Thyroid gland (tissue), 4 donors: ENCODE measurements at regions not wholly inside any gene's neighbourhood (a gene's known extent, or its start where the extent isn't known, plus 50 kb on each side); places are given as distances from the start of the nearest gene placed in this dataset.

ENCODE experiments used
- POLR2A ChIP-seq, 2 donors: fragments of 450-650 bp; IDR thresholded peaks; one replicate each; pipeline ENCODE4 v1.6.1; 2017; ENCODE audit warnings: antibody characterized with exemption in 2 of 2, mild to moderate bottlenecking in 2 of 2, moderate library complexity in 1 of 2
- TF ChIP-seq, protein P1 (sequence below), 6 experiments: fragments of 200-600 bp in 3 of 6; fragments of 450-650 bp in 3 of 6; sonication (generic) in 3 of 6; IDR thresholded peaks; one replicate each; pipeline ENCODE4 v1.5.1; 2016 to 2019; ENCODE audit warnings: antibody characterized with exemption in 6 of 6, mild to moderate bottlenecking in 2 of 6, inconsistent platforms in 1 of 6, moderate library complexity in 1 of 6

DNA sequence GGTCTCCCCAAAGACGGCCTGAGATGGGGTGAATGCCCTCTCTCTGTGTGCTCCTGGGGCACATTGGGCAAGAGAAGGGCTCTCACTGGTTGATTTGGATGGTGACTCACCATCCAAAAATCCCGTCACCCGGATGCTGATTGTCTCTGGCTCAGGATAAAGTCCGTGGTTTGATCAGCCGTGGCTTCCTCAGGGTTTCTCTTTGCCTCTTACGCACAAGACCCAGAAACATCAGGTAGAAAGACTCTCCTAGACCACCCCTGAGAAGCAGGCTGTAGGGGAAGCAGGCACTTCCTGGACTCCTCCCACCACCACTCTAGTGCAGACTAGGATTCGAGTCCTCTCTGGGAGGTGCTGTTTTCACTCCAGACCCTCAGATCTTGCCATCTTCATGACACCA is 176.1 kb upstream of the NCAM1 start:
- TF ChIP-seq, protein P1, sequence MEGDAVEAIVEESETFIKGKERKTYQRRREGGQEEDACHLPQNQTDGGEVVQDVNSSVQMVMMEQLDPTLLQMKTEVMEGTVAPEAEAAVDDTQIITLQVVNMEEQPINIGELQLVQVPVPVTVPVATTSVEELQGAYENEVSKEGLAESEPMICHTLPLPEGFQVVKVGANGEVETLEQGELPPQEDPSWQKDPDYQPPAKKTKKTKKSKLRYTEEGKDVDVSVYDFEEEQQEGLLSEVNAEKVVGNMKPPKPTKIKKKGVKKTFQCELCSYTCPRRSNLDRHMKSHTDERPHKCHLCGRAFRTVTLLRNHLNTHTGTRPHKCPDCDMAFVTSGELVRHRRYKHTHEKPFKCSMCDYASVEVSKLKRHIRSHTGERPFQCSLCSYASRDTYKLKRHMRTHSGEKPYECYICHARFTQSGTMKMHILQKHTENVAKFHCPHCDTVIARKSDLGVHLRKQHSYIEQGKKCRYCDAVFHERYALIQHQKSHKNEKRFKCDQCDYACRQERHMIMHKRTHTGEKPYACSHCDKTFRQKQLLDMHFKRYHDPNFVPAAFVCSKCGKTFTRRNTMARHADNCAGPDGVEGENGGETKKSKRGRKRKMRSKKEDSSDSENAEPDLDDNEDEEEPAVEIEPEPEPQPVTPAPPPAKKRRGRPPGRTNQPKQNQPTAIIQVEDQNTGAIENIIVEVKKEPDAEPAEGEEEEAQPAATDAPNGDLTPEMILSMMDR (IDR thresholded peaks at IDR 0.05), result no peak
- no peak for TF ChIP-seq POLR2A (IDR thresholded peaks at IDR 0.05)
